ENCODE measurements at regions not wholly inside any gene's neighbourhood (a gene's known extent, or its start where the extent isn't known, plus 50 kb on each side); places are given as distances from the start of the nearest gene placed in this dataset.
"Not testable (repeated sequence)": the region's sequence is repeated elsewhere in the genome, so short reads cannot be mapped to it uniquely, and the experiment has no call there.

GRCh38 chr9:78441822-78442431 lies 145.0 kb downstream of the PSAT1 start:
- TF ChIP-seq CTCF (IDR thresholded peaks at IDR 0.05): no peak
- Histone ChIP-seq H3K36me3 (no peaks in the 10 kb centered on the region), H3K27me3 (peaks cover 0 to 8% of the 10 kb centered on the region in 2 donors), H3K4me1 (peaks cover 0 to 12% (median 4%) of the 10 kb centered on the region in 4 donors), H3K27ac (no peak overlapping the region), H3K4me3 (no peak overlapping the region), H3K9me3 (no peaks in the 10 kb centered on the region)
- intact Hi-C loops (cut with DNase I; ENCODE audit: low total_unique reads): no loop called here
- DNase-seq: no peak

GRCh38 chr9:78442577-78442976 lies 145.7 kb downstream of the PSAT1 start:
- H3K4me3 ChIP-seq; H3K27me3 ChIP-seq; intact Hi-C loops (cut with DNase I; ENCODE audit: low total_unique reads); H3K9me3 ChIP-seq; DNase-seq; H3K36me3 ChIP-seq; H3K27ac ChIP-seq: not testable (repeated sequence)
- peaks cover 0 to 12% (median 4%) of the 10 kb centered on the region in 4 donors for H3K4me1 ChIP-seq

- no peaks in the 10 kb centered on the region for H3K9me3 ChIP-seq
- H3K4me1 ChIP-seq: peaks cover 0 to 7% (median 2%) of the 10 kb centered on the region in 4 donors
- H3K4me3 ChIP-seq: no peak overlapping the region
- H3K36me3 ChIP-seq: no peaks in the 10 kb centered on the region
- H3K27me3 ChIP-seq: peaks cover 0 to 8% of the 10 kb centered on the region in 2 donors
- H3K27ac ChIP-seq: no peak overlapping the region
- no peak for DNase-seq
- intact Hi-C loops (cut with DNase I; ENCODE audit: low total_unique reads): no loop called here
- no peak for TF ChIP-seq CTCF (IDR thresholded peaks at IDR 0.05)
These were observed 147.0 kb downstream of the PSAT1 start for GRCh38 chr9:78443946-78444345.

- no peak for DNase-seq
- no peaks in the 10 kb centered on the region for H3K9me3 ChIP-seq
- no peaks in the 10 kb centered on the region for H3K4me1 ChIP-seq
- H3K4me3 ChIP-seq: no peak overlapping the region
- no peaks in the 10 kb centered on the region for H3K27me3 ChIP-seq
- no peak overlapping the region for H3K27ac ChIP-seq
- H3K36me3 ChIP-seq: no peaks in the 10 kb centered on the region
- intact Hi-C loops (cut with DNase I; ENCODE audit: low total_unique reads): no loop called here
- no peak for TF ChIP-seq CTCF (IDR thresholded peaks at IDR 0.05)
These were observed 152.2 kb downstream of the PSAT1 start for GRCh38 chr9:78448960-78449673.

- H3K27me3 ChIP-seq: no peaks in the 10 kb centered on the region
- TF ChIP-seq CTCF (IDR thresholded peaks at IDR 0.05): no peak
- no peaks in the 10 kb centered on the region for H3K9me3 ChIP-seq
- no peak overlapping the region for H3K4me3 ChIP-seq
- H3K4me1 ChIP-seq: no peaks in the 10 kb centered on the region
- intact Hi-C loops (cut with DNase I; ENCODE audit: low total_unique reads): no loop called here
- DNase-seq: no peak
- no peaks in the 10 kb centered on the region for H3K36me3 ChIP-seq
- H3K27ac ChIP-seq: no peak overlapping the region
These were observed 156.5 kb downstream of the PSAT1 start for GRCh38 chr9:78453450-78453849.

GRCh38 chr9:78462611-78463010 lies 165.7 kb downstream of the PSAT1 start:
- H3K4me3 ChIP-seq: no peak overlapping the region
- TF ChIP-seq CTCF (IDR thresholded peaks at IDR 0.05): no peak

More at GRCh38 chr9:78462611-78463010, 165.7 kb downstream of the PSAT1 start:
- no peak overlapping the region for H3K27ac ChIP-seq
- intact Hi-C loops (cut with DNase I; ENCODE audit: low total_unique reads): no loop called here
- no peaks in the 10 kb centered on the region for H3K27me3 ChIP-seq
- no peaks in the 10 kb centered on the region for H3K36me3 ChIP-seq
- DNase-seq: no peak
- H3K9me3 ChIP-seq: no peaks in the 10 kb centered on the region
- no peaks in the 10 kb centered on the region for H3K4me1 ChIP-seq
